HepG2 (cell line): ENCODE measurements at regions not wholly inside any gene's neighbourhood (a gene's known extent, or its start where the extent isn't known, plus 50 kb on each side); places are given as distances from the start of the nearest gene placed in this dataset.

Experiments
- EZH2 ChIP-seq: conservative IDR thresholded peaks from 2 replicates; pipeline ENCODE4 v1.6.1; 2012; ENCODE audit warnings: mild to moderate bottlenecking, low read depth, low read length, moderate library complexity
- FOXK1 ChIP-seq: sonication (generic); formaldehyde crosslinking; IDR thresholded peaks from 2 replicates; pipeline ENCODE4 v1.4.0; 2020; ENCODE audit warnings: low read depth, missing genetic modification reagents, borderline replicate concordance
- RBFOX2 ChIP-seq: fragments of 200-400 bp; formaldehyde crosslinking; IDR thresholded peaks from 2 replicates; pipeline ENCODE4 v1.6.1; 2017; ENCODE audit warnings: low read depth, mild to moderate bottlenecking, low read length
- SRF ChIP-seq: IDR thresholded peaks from 2 replicates; pipeline ENCODE4 v1.6.1; 2011; ENCODE audit warnings: mild to moderate bottlenecking, low read depth, low read length, moderate library complexity
- ZFP1 ChIP-seq: IDR thresholded peaks from 2 replicates; pipeline ENCODE4 v1.6.1; 2016
- ZNF292 ChIP-seq: sonication (generic); formaldehyde crosslinking; IDR thresholded peaks from 2 replicates; pipeline ENCODE4 v1.8.1; 2022; ENCODE audit warnings: mild to moderate bottlenecking, low read depth, missing genetic modification reagents, borderline replicate concordance
- ZNF7 ChIP-seq: IDR thresholded peaks from 2 replicates; pipeline ENCODE4 v1.6.1; 2016; ENCODE audit warnings: missing biosample characterization, missing genetic modification reagents
- ZNF879 ChIP-seq: sonication (generic); formaldehyde crosslinking; IDR thresholded peaks from 2 replicates; pipeline ENCODE4 v1.8.1; 2023; ENCODE audit warnings: missing genetic modification reagents
- TF ChIP-seq, protein P1 (sequence below): sonication (generic); formaldehyde crosslinking; IDR thresholded peaks from 2 replicates; pipeline ENCODE4 v1.5.0; 2020; ENCODE audit warnings: mild to moderate bottlenecking, missing genetic modification reagents, moderate library complexity

- TF ChIP-seq ZNF7 (CRISPR knock-in tag) (no peak), EZH2 (no peak), ZFP1 (no peak), RBFOX2 (no peak), ZNF292 (no peak), FOXK1 (CRISPR knock-in tag) (no peak), SRF (no peak), ZNF879 (CRISPR knock-in tag) (no peak)
- TF ChIP-seq, protein P1, sequence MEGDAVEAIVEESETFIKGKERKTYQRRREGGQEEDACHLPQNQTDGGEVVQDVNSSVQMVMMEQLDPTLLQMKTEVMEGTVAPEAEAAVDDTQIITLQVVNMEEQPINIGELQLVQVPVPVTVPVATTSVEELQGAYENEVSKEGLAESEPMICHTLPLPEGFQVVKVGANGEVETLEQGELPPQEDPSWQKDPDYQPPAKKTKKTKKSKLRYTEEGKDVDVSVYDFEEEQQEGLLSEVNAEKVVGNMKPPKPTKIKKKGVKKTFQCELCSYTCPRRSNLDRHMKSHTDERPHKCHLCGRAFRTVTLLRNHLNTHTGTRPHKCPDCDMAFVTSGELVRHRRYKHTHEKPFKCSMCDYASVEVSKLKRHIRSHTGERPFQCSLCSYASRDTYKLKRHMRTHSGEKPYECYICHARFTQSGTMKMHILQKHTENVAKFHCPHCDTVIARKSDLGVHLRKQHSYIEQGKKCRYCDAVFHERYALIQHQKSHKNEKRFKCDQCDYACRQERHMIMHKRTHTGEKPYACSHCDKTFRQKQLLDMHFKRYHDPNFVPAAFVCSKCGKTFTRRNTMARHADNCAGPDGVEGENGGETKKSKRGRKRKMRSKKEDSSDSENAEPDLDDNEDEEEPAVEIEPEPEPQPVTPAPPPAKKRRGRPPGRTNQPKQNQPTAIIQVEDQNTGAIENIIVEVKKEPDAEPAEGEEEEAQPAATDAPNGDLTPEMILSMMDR, result no peak
These were observed 50.0 kb upstream of the LHX5 start for GRCh38 chr12:113521708-113522107.
